Heart right ventricle (tissue), 16 donors: ENCODE measurements at regions not wholly inside any gene's neighbourhood (a gene's known extent, or its start where the extent isn't known, plus 50 kb on each side); places are given as distances from the start of the nearest gene placed in this dataset.
"Not testable (repeated sequence)": the region's sequence is repeated elsewhere in the genome, so short reads cannot be mapped to it uniquely, and the experiment has no call there.

ENCODE experiments used
- ATAC-seq, 8 donors: fragments of 200-7000 bp; cut with Tn5 transposase; one replicate each; pipeline ENCODE4 v1.9.1; 2020; ENCODE audit warnings: mild to moderate bottlenecking in 8 of 8, moderate library complexity in 8 of 8, moderate number of reproducible peaks in 1 of 8
- DNase-seq, 2 donors: peaks; one replicate each; pipeline ENCODE4 v3.0.0-alpha.2; 2020
- H3K27ac ChIP-seq, 10 donors: fragments of 200-600 bp; sonication (generic) in 2 of 10; one replicate each; pipeline versions ENCODE4 v1.5.0 to v1.8.0; 2020 to 2022; ENCODE audit warnings: mild to moderate bottlenecking in 3 of 10
- H3K27me3 ChIP-seq, 7 donors: fragments of 200-600 bp; one replicate each; pipeline ENCODE4 v1.8.0; 2021 to 2022; ENCODE audit warnings: mild to moderate bottlenecking in 2 of 7
- H3K36me3 ChIP-seq, 9 donors: fragments of 200-600 bp; sonication (generic) in 1 of 9; one replicate each; pipeline versions ENCODE4 v1.5.0 to v1.8.0; 2020 to 2022; ENCODE audit warnings: mild to moderate bottlenecking in 2 of 9
- H3K4me1 ChIP-seq, 9 donors: fragments of 200-600 bp; sonication (generic) in 1 of 9; one replicate each; pipeline versions ENCODE4 v1.5.0 to v1.8.0; 2020 to 2022; ENCODE audit warnings: mild to moderate bottlenecking in 4 of 9
- H3K4me3 ChIP-seq, 10 donors: fragments of 200-600 bp; sonication (generic) in 2 of 10; one replicate each; pipeline versions ENCODE4 v1.5.0 to v1.8.0; 2020 to 2022; ENCODE audit warnings: mild to moderate bottlenecking in 7 of 10, moderate library complexity in 2 of 10
- H3K9me3 ChIP-seq, 11 donors: fragments of 200-600 bp in 10 of 11; sonication (generic) in 2 of 11; one replicate each; pipeline versions ENCODE4 v1.5.0 to v1.8.0; 2013 to 2022; ENCODE audit warnings: mild to moderate bottlenecking in 2 of 11, control low read depth in 1 of 11, moderate library complexity in 1 of 11
- WGBS, 2 donors: extraction: QIAGEN DNeasy Blood & Tissue Kit; methylation state at CpG; one replicate each; pipeline ENCODE4 v1.1.7; 2013; ENCODE audit warnings: inconsistent platforms in 1 of 2; 5-methylcytosine and 5-hydroxymethylcytosine counted together
- intact Hi-C, 10 donors: fragments of 100-400 bp; cut with DNase I; formaldehyde crosslinking; loops; one replicate each; pipeline versions ENCODE4 v1.11.1 to v1.14.2; 2022
- TF ChIP-seq, protein P1 (sequence below), 9 donors: fragments of 200-600 bp; sonication (generic) in 2 of 9; IDR thresholded peaks; one replicate each; pipeline versions ENCODE4 v1.5.0 to v1.8.0; 2021 to 2022; ENCODE audit warnings: antibody characterized with exemption in 9 of 9, mild to moderate bottlenecking in 5 of 9, moderate library complexity in 1 of 9
- donor health status: Arrhythmogenic right ventricular cardiomyopathy.
- donor health status: ischemic (EF 13 %, LVEDD 7.1; RV severe dilation, severe dysfunction).
- donor health status: healthy with polysubstance abuse.
- donor health status: DM: no; HTN: yes; CAD: no.
- donor health status: DM: no; HTN: no; CAD: no.
- donor health status: ischemic (EF 25% LVEDD 6.9; RV normal size, moderate dysfunction).
- donor health status: ischemic (EF 25% LVEDD 5.7; RV mildly dilated, moderate dysfunction).
- donor health status: healthy.
- donor health status: DM: yes; HTN: yes; CAD: no.
- donor health status: Ischemic cardiomyopathy.
- donor health status: ischemic (EF 35%, LVEDD 5.7; RV mildly dilated, moderate dysfunction).
- donor health status: nonischemic (EF 11% LVEDD 7.7; RV severe dilation, severe dysfunction).
- donor health status: DM: yes; HTN: yes; CAD: no.
- donor health status: PGD.
- donor health status: ischemic (EF 29% LVEDD 5.4; RV normal size, mild dysfunction).
- donor health status: nonischemic (EF 23%, LVEDD 6.1; RV moderate dilation, normal function).

GRCh38 chr2:150122871-150123613, 364.4 kb downstream of the RND3 start:
- no peak for DNase-seq
- no peak for ATAC-seq
- no peaks in the 10 kb centered on the region for H3K36me3 ChIP-seq
- no peaks in the 10 kb centered on the region for H3K4me1 ChIP-seq
- intact Hi-C loops: no loop called here
- no peaks in the 10 kb centered on the region for H3K9me3 ChIP-seq
- no peaks in the 10 kb centered on the region for H3K27me3 ChIP-seq
- H3K27ac ChIP-seq: no peak overlapping the region
- no peak overlapping the region for H3K4me3 ChIP-seq
- WGBS, 2 donors: 66 to 75% methylated on average over 2 of the region's 2 CpGs
- TF ChIP-seq, protein P1, sequence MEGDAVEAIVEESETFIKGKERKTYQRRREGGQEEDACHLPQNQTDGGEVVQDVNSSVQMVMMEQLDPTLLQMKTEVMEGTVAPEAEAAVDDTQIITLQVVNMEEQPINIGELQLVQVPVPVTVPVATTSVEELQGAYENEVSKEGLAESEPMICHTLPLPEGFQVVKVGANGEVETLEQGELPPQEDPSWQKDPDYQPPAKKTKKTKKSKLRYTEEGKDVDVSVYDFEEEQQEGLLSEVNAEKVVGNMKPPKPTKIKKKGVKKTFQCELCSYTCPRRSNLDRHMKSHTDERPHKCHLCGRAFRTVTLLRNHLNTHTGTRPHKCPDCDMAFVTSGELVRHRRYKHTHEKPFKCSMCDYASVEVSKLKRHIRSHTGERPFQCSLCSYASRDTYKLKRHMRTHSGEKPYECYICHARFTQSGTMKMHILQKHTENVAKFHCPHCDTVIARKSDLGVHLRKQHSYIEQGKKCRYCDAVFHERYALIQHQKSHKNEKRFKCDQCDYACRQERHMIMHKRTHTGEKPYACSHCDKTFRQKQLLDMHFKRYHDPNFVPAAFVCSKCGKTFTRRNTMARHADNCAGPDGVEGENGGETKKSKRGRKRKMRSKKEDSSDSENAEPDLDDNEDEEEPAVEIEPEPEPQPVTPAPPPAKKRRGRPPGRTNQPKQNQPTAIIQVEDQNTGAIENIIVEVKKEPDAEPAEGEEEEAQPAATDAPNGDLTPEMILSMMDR (IDR thresholded peaks at IDR 0.05): no peak

DNA sequence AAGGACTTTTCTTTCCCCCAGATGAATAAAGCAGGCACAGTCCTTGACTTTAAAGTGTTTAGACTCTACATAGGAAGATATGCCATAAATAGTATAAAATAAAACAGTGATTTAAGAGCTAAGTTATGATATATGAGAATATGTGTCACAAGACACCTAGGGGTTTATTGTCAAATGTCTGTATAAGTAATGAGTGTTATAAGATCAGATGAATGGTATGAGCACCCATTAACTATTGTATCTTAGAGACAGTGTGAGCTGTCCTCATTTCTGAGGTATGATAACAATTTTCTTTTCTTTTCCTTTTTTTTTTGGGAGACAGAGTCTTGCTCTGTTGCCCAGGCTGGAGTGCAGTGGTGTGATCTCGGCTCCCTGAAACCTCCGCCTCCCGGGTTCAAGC, 365.3 kb downstream of the RND3 start:
- ATAC-seq: no peak
- Histone ChIP-seq H3K4me1 (no peaks in the 10 kb centered on the region), H3K27ac (no peak overlapping the region), H3K9me3 (no peaks in the 10 kb centered on the region), H3K27me3 (no peaks in the 10 kb centered on the region), H3K4me3 (no peak overlapping the region), H3K36me3 (no peaks in the 10 kb centered on the region)
- TF ChIP-seq, protein P1 (IDR thresholded peaks at IDR 0.05): no peak
- WGBS, 2 donors: 96 to 99% methylated on average over 3 of the region's 3 CpGs
- no peak for DNase-seq
- intact Hi-C loops: no loop called here

GRCh38 chr2:150120326-150120955, 367.0 kb downstream of the RND3 start:
- WGBS, 2 donors: 55 to 58% methylated on average over 11 of the region's 11 CpGs
- Histone ChIP-seq H3K27ac (no peak overlapping the region), H3K4me3 (no peak overlapping the region), H3K27me3 (no peaks in the 10 kb centered on the region), H3K36me3 (no peaks in the 10 kb centered on the region), H3K4me1 (no peaks in the 10 kb centered on the region), H3K9me3 (no peaks in the 10 kb centered on the region)
- intact Hi-C loops: no loop called here
- no peak for DNase-seq
- TF ChIP-seq, protein P1 (IDR thresholded peaks at IDR 0.05): no peak
- no peak for ATAC-seq

DNA sequence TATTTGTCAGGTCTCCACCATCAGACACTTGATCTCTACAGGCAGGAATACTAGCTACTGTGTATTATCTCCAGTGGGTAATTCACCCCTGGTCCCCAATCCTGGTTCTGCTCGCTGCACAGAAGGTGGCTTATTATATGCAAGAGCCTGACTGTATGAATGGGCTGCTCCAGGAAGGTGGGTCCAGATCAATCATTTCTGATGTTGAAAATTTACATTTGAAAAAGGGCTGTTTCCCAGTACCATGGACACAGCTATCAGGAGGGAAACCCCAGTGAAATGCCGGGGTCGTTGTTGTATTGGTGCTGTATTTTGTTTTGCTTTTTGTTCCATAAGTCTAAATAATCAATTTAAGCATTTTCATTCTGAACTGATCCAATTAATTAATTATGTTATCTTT, 367.6 kb downstream of the RND3 start:
- H3K27me3 ChIP-seq: no peaks in the 10 kb centered on the region
- no peak overlapping the region for H3K4me3 ChIP-seq
- H3K36me3 ChIP-seq: no peaks in the 10 kb centered on the region
- no peak overlapping the region for H3K27ac ChIP-seq
- intact Hi-C loops: no loop called here
- H3K9me3 ChIP-seq: no peaks in the 10 kb centered on the region
- WGBS, 2 donors: 75 to 80% methylated on average over 3 of the region's 3 CpGs
- TF ChIP-seq, protein P1 (IDR thresholded peaks at IDR 0.05): no peak
- H3K4me1 ChIP-seq: no peaks in the 10 kb centered on the region
- DNase-seq (no peak), ATAC-seq (no peak)

DNA sequence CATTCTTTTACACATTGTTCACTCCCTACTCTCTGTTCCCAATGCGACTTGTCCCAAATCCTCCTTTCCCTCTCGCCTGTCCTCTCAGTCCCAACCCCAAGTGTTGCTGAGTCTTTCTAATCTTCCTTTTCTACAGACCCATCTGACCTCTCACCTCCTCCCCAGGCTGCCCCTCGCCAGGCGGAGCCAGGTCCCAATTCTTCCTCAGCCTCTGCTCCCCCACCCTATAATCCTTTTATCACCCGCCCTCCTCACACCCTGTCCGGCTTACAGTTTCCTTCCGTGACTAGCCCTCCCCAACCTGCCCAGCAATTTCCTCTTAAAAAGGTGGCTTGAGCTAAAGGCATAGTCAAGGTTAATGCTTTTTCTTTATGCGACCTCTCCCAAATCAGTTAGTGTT, 373.4 kb downstream of the RND3 start:
- H3K27me3 ChIP-seq, H3K4me1 ChIP-seq, DNase-seq, H3K9me3 ChIP-seq, H3K27ac ChIP-seq, ATAC-seq, H3K36me3 ChIP-seq, H3K4me3 ChIP-seq, intact Hi-C loops: not testable (repeated sequence)
- 73 to 76% methylated on average over 8 of the region's 8 CpGs for WGBS, 2 donors
